Lower leg skin (tissue), 3 donors: ENCODE measurements at regions not wholly inside any gene's neighbourhood (a gene's known extent, or its start where the extent isn't known, plus 50 kb on each side); places are given as distances from the start of the nearest gene placed in this dataset.

Source experiments
- CTCF ChIP-seq, 3 donors: fragments of 450-650 bp; IDR thresholded peaks; one replicate each; pipeline ENCODE4 v1.5.1; 2016; ENCODE audit warnings: antibody characterized with exemption in 3 of 3, mild to moderate bottlenecking in 3 of 3, moderate library complexity in 2 of 3
- POLR2A ChIP-seq, 2 donors: fragments of 450-650 bp; IDR thresholded peaks; one replicate each; pipeline ENCODE4 v1.6.1; 2016 to 2017; ENCODE audit warnings: antibody characterized with exemption in 2 of 2, mild to moderate bottlenecking in 1 of 2, moderate library complexity in 1 of 2

GRCh38 chr16:6602405-6602804 lies 730.2 kb upstream of the RBFOX1 start:
- TF ChIP-seq CTCF (IDR thresholded peaks at IDR 0.05) (no peak), POLR2A (IDR thresholded peaks at IDR 0.05) (no peak)
